ENCODE measurements at regions not wholly inside any gene's neighbourhood (a gene's known extent, or its start where the extent isn't known, plus 50 kb on each side); places are given as distances from the start of the nearest gene placed in this dataset.
"Not testable (repeated sequence)": the region's sequence is repeated elsewhere in the genome, so short reads cannot be mapped to it uniquely, and the experiment has no call there.

DNA sequence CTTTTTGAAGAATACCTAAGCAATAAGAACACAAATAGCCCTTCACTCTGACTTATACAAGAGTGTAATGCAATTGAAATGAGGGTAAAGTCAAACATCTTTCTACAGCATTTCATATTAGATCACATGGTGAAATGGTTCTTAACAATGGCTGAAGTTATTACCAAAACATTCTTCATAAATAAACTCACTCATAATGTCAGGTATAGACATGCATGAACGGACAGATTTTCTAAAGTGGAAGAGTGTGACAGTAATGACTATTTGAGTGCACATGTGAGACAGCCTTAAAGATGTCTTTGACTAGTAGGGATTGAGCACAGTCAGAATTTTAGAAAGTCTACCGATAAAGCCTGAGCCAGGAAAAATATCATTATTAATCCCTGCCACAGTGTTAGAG, 471.0 kb downstream of the ZPLD1 start:
- DNase-seq (ENCODE audit: low read depth in 1 of 2, low spot score in 1 of 2) = no peak

GRCh38 chr3:102906818-102907217, 472.0 kb downstream of the ZPLD1 start:
- DNase-seq (ENCODE audit: low read depth in 1 of 2, low spot score in 1 of 2) = no peak

DNA sequence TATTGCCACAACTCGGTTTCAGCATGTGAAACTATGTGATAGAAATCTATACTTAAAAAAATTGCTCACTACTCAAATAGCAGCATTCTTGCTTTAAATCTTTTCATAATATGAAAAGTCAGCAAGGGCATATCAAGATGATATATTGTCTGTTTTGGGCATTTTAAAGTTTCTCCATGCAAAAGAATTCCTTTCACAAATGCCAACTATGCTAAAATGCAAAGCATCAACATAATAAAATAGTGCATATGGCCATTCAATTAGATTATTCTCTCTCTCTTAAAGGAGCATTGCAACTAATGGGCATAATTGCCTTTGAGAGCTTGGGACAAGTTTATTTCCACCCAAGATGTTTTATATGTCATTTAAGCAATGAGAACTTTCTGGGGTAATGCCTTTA, 475.1 kb downstream of the ZPLD1 start:
- DNase-seq (ENCODE audit: low read depth in 1 of 2, low spot score in 1 of 2) = no peak

DNA sequence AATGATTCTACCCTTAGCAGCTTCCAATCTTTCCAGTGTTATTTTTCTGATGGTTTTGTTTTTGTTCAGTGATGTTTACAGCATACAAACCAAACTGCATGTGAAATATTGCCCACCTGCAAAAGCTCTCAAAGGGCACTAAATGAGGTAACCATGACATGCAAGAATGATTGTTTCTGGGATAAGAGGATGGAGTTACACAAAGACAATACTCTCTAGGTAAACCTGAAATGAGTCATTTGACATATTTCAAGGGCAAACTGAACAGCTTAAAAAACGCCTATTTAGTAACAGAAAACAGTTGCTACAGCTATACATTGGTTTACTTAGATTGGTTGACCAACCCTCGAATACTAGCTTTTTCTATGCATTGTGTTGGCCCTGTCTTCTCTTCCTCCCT, 481.7 kb downstream of the ZPLD1 start:
- no peak for DNase-seq (ENCODE audit: low read depth in 1 of 2, low spot score in 1 of 2)

DNA sequence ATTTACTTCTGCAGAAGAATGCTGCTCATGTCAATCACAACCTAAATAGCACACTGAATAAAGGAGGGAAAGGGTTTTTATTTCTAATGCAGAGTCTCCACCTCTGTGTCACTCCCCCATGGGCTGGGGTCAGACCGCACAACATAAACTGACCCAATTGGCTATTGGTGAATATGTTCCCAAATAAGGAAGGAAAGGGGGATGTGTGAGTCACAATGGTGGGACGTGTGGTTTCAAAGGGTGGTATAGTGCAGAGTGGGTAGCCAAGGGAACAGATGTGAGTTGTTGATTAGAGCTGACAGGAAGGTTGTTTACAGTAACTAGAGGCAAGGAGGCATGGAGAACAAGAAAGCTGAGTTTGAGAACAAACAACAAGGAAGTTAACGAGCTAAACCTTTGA, 491.8 kb downstream of the ZPLD1 start:
- no peak for DNase-seq (ENCODE audit: low read depth in 1 of 2, low spot score in 1 of 2)

GRCh38 chr3:102933377-102933776, 498.6 kb downstream of the ZPLD1 start:
- DNase-seq (ENCODE audit: low read depth in 1 of 2, low spot score in 1 of 2) = no peak

- DNase-seq (ENCODE audit: low read depth in 1 of 2, low spot score in 1 of 2) = no peak
These were observed 501.8 kb downstream of the ZPLD1 start for GRCh38 chr3:102936511-102937045.

GRCh38 chr3:102941786-102942185, 507.0 kb downstream of the ZPLD1 start:
- DNase-seq (ENCODE audit: low read depth in 1 of 2, low spot score in 1 of 2) = no peak

GRCh38 chr3:102946445-102946844, 511.6 kb downstream of the ZPLD1 start:
- not testable (repeated sequence) for DNase-seq (ENCODE audit: low read depth in 1 of 2, low spot score in 1 of 2)

- DNase-seq (ENCODE audit: low read depth in 1 of 2, low spot score in 1 of 2) = no peak
These were observed 537.5 kb downstream of the ZPLD1 start for GRCh38 chr3:102972350-102972749.

DNA sequence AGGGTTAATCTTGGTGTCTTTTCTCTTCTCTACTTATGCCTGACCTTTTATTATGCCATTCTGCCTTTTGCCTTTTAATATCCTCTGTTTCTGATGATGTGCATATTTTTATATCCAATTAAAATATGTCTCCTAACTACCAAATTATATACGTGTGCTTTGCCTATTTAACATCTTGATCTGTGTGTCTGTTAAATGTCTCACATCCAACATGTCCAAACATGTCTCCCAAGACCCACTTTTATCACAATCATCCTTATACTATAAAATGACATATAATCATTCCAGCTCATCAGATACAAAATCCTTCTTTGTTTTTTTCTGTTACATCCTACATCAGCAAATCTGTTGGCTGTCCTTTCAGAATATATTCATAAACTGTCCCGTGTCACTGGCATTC, 539.5 kb downstream of the ZPLD1 start:
- no peak for DNase-seq (ENCODE audit: low read depth in 1 of 2, low spot score in 1 of 2)

DNA sequence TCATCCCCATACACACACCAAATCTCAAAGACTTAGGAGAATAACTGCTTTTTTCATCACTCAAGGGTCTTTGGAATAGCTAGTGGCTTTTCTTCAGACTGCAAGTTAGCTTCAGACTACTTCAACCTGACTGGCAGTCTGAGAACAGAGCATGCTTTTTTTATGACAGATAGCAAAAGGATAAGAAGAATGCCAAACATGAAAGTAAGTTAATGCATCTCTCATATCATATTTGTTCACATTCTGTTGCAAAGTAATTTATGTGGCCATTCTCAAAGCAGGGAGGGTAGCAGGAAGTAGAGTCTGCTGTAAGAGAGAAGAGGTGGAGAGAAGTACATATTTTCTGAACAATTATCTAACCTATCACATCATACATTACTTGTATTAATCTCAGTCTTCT, 544.4 kb downstream of the ZPLD1 start:
- no peak for DNase-seq (ENCODE audit: low read depth in 1 of 2, low spot score in 1 of 2)

DNA sequence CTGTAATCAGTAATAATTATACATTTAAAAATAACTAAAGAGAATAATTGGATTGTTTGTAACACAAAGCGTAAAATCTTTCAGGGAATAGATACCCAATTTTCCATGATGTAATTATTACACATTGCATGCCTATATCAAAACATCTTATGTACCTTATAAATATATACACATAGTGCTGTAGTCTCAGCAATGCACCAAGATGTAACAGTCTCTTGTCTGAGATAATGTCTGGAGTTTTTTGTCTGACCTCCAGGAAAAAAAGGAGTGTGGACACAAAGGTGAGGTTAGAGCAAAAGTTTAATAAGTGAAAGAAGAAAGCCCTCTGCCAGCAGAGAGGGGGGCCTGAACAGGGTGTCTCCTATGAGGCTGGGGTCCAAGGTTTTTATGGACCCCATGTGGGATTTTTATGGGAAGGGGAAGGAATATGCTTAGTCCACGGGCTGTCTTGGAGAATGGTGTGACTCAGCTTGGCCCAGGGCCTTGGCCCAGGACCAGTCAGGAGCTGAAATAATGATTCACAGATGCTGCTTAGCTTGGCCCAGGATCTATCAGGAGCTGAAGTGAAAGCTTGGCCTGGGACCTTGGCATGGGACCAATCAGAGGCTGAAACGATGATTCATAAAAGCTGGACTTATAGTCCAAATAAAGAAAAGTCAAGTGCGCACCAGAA, 545.0 kb downstream of the ZPLD1 start:
- DNase-seq (ENCODE audit: low read depth in 1 of 2, low spot score in 1 of 2) = no peak

DNA sequence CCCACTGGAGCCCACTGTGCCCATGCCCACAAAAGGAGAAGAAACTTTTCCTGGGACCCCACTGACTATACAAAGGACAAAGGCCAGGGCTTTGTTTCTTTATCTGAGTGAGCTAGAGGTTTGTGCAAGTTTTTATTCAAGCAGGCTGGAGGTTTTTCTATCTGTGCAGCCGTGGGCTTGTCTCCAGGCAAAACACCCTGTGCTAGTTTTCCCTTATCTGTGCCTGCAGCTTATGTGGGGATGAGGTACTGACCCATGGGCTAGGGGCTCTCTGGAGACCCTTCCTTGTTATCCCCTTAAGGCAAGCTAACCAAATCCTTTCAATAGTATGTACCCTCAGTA, 545.5 kb downstream of the ZPLD1 start:
- DNase-seq (ENCODE audit: low read depth in 1 of 2, low spot score in 1 of 2) = no peak

GRCh38 chr3:103002425-103003176, 567.8 kb downstream of the ZPLD1 start:
- no peak for DNase-seq (ENCODE audit: low read depth in 1 of 2, low spot score in 1 of 2)

DNA sequence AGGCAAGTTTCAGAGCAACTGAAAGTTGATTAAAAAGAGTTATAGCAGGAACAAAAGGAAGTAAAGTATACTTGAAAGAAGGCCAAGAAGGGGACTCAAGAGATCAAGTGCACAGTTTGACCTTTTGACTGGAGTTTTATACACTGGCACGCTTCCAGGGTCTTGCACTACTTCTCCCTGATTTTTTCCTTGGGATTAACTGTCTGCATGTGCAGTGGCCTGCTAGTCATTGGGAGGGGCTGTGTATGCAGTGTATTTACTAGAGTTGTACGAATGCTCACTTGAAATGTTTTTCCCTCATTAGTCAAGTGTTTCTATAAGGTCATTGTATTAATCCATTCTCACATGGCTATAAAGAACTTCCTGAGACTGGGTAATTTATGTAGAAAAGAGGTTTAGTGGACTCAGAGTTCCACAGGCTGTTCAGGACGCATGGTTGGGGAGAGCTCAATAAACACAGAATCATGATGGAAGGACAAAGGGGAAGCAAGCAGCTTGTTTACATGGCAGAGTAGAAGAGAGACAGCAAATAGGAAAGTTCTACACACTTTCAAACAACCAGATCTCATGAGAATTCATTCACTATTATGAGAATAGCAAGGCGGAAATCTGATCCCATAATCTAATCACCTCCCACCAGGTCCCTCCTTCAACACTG, 571.8 kb downstream of the ZPLD1 start:
- no peak for DNase-seq (ENCODE audit: low read depth in 1 of 2, low spot score in 1 of 2)

- DNase-seq (ENCODE audit: low read depth in 1 of 2, low spot score in 1 of 2) = no peak
These were observed 574.8 kb downstream of the ZPLD1 start for GRCh38 chr3:103009609-103010008.

DNA sequence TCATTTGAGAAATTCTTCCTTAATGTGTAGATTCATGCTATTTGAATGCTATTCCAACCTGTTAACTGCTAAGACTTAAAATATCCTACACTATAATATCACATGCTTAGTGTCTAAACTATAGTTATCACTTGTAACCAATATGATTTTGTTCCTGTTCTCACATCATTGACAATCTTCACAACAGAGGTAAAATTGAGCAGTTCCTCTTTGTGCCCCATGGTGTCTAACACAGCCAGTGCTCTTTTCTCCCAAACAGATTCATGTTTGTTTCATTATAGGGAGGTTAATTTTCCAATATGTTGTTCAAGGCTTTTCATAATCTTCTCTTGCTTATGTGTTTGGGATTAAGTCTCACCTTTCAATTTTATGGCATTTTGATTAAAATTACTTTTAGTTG, 591.1 kb downstream of the ZPLD1 start:
- DNase-seq (ENCODE audit: low read depth in 1 of 2, low spot score in 1 of 2) = no peak

DNA sequence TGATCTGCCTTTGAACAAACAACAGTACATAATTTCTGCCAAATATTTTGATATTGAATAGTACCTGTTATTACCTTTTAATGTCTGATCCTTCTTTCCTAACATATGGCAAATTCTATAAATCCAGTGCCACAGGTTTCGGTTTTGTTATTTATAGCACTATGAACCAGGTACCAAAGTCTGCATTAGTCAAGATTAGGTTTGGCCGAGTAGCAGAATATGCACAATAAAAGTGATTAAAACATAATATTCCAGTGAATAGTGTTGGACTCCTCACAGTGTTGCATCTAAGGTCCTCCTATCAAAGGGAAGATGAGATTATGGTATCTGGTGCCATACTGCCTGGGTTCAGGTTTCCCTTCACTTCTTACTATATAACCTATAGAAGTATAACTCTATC, 599.0 kb downstream of the ZPLD1 start:
- DNase-seq (ENCODE audit: low read depth in 1 of 2, low spot score in 1 of 2) = no peak

GRCh38 chr3:103047640-103048039, 612.8 kb downstream of the ZPLD1 start:
- DNase-seq (ENCODE audit: low read depth in 1 of 2, low spot score in 1 of 2) = no peak

- no peak for DNase-seq (ENCODE audit: low read depth in 1 of 2, low spot score in 1 of 2)
These were observed 613.4 kb downstream of the ZPLD1 start for GRCh38 chr3:103048068-103048722.

Data from stimulated activated CD4-positive, alpha-beta T cell treated with anti-CD3 and anti-CD28 coated beads, Interleukin-15, amount 100 ng/mL, for 1 hour (primary cell).